ENCODE measurements at regions not wholly inside any gene's neighbourhood (a gene's known extent, or its start where the extent isn't known, plus 50 kb on each side); places are given as distances from the start of the nearest gene placed in this dataset.

- DNase-seq (ENCODE audit: low spot score): no peak
These were observed 155.4 kb downstream of the PRDM6 start for GRCh38 chr5:123244458-123244857.
